SK-N-SH treated with all-trans-retinoic acid at 6 μM for 48 hours (cell line): ENCODE measurements at regions not wholly inside any gene's neighbourhood (a gene's known extent, or its start where the extent isn't known, plus 50 kb on each side); places are given as distances from the start of the nearest gene placed in this dataset.

ENCODE experiments used
- ARNTL ChIP-seq: fragments of 450-650 bp; formaldehyde crosslinking; IDR thresholded peaks from 2 replicates; pipeline ENCODE4 v1.5.0; 2020; ENCODE audit warnings: low read depth, mild to moderate bottlenecking, moderate library complexity, borderline replicate concordance
- BACH2 ChIP-seq: fragments of 250-450 bp; sonication (Bioruptor Pico); IDR thresholded peaks from 2 replicates; pipeline ENCODE4 v1.9.0; 2021; ENCODE audit warnings: mild to moderate bottlenecking, borderline replicate concordance
- PATZ1 ChIP-seq: fragments of 250-450 bp; sonication (Bioruptor Pico); IDR thresholded peaks from 2 replicates; pipeline ENCODE4 v1.8.0; 2020; ENCODE audit warnings: mild to moderate bottlenecking, moderate library complexity, borderline replicate concordance
- ZFP3 ChIP-seq: fragments of 250-450 bp; sonication (Bioruptor Pico); IDR thresholded peaks from 2 replicates; pipeline ENCODE4 v1.5.0; 2020; ENCODE audit warnings: mild to moderate bottlenecking, moderate library complexity
- ZNF70 ChIP-seq: fragments of 450-650 bp; formaldehyde crosslinking; IDR thresholded peaks from 2 replicates; pipeline ENCODE4 v1.5.0; 2020; ENCODE audit warnings: mild to moderate bottlenecking, moderate library complexity

- TF ChIP-seq PATZ1: no peak
- TF ChIP-seq ARNTL (CRISPR knock-in tag): no peak
- no peak for TF ChIP-seq ZFP3 (CRISPR knock-in tag)
- TF ChIP-seq BACH2 (CRISPR knock-in tag): no peak
- no peak for TF ChIP-seq ZNF70 (CRISPR knock-in tag)
These were observed 374.0 kb upstream of the EMCN start for GRCh38 chr4:100891808-100892207.
